DOHH2 (cell line): ENCODE measurements at regions not wholly inside any gene's neighbourhood (a gene's known extent, or its start where the extent isn't known, plus 50 kb on each side); places are given as distances from the start of the nearest gene placed in this dataset.

Experiments used
- H3F3A ChIP-seq: fragments of 200-600 bp; sonication (generic), shearing (Covaris generic); 2 replicates; pipeline ENCODE4 v1.6.0; 2016; ENCODE audit warnings: antibody characterized with exemption, mild to moderate bottlenecking; ENCODE audit not compliant: control insufficient read depth, insufficient read depth
- H3K27ac ChIP-seq: fragments of 200-600 bp; sonication (generic); 2 replicates; pipeline ENCODE4 v1.5.1; 2014; ENCODE audit warnings: low read depth, mild to moderate bottlenecking, low read length, moderate library complexity
- H3K27me3 ChIP-seq: fragments of 200-600 bp; sonication (generic); 2 replicates; pipeline ENCODE4 v1.6.1; 2014; ENCODE audit warnings: mild to moderate bottlenecking, low read length, mixed read lengths; ENCODE audit not compliant: control insufficient read depth
- H3K36me3 ChIP-seq: fragments of 200-600 bp; sonication (generic); 2 replicates; pipeline ENCODE4 v1.6.1; 2014; ENCODE audit warnings: mild to moderate bottlenecking, low read length, moderate library complexity, mixed read lengths; ENCODE audit not compliant: control insufficient read depth
- H3K4me1 ChIP-seq: fragments of 200-600 bp; sonication (generic); 2 replicates; pipeline ENCODE4 v1.6.1; 2014; ENCODE audit warnings: mild to moderate bottlenecking, low read length, mixed read lengths; ENCODE audit not compliant: control insufficient read depth
- H3K4me2 ChIP-seq: fragments of 200-600 bp; sonication (generic); 2 replicates; pipeline ENCODE4 v1.6.0; 2014; ENCODE audit warnings: mild to moderate bottlenecking, low read length, moderate library complexity
- H3K4me3 ChIP-seq: fragments of 200-600 bp; sonication (generic); 2 replicates; pipeline ENCODE4 v1.5.1; 2014; ENCODE audit warnings: mild to moderate bottlenecking, low read length, mixed read lengths
- H3K79me2 ChIP-seq: fragments of 200-600 bp; sonication (generic); 2 replicates; pipeline ENCODE4 v1.6.1; 2014; ENCODE audit warnings: mild to moderate bottlenecking, low read length, mixed read lengths; ENCODE audit not compliant: control insufficient read depth
- H3K9me2 ChIP-seq: fragments of 200-600 bp; sonication (generic); replicated peaks from 2 replicates; pipeline ENCODE4 v1.6.1; 2014; ENCODE audit warnings: mild to moderate bottlenecking, low read length, mixed read lengths; ENCODE audit not compliant: control insufficient read depth
- H3K9me3 ChIP-seq: fragments of 200-600 bp; sonication (generic); 2 replicates; pipeline ENCODE4 v1.6.1; 2014; ENCODE audit warnings: antibody characterized with exemption, low read length, mixed read lengths; ENCODE audit not compliant: control insufficient read depth, insufficient read depth
- H4K20me1 ChIP-seq: fragments of 200-600 bp; sonication (generic); 2 replicates; pipeline ENCODE4 v1.6.0; 2014; ENCODE audit warnings: low read depth, mild to moderate bottlenecking, antibody characterized with exemption, low read length, moderate library complexity; ENCODE audit not compliant: control insufficient read depth, insufficient read depth
- CTCF ChIP-seq: fragments of 200-600 bp; sonication (generic); IDR thresholded peaks from one replicate; pipeline ENCODE4 v1.5.1; 2014; ENCODE audit warnings: antibody characterized with exemption, mild to moderate bottlenecking, low read depth, low read length; ENCODE audit not compliant: poor library complexity, severe bottlenecking
- EZH2phosphoT487 ChIP-seq: fragments of 200-600 bp; sonication (generic); IDR thresholded peaks from 2 replicates; pipeline ENCODE4 v1.6.1; 2017; ENCODE audit warnings: borderline replicate concordance, mild to moderate bottlenecking, antibody characterized with exemption, low read length, moderate library complexity, mixed read lengths

DNA sequence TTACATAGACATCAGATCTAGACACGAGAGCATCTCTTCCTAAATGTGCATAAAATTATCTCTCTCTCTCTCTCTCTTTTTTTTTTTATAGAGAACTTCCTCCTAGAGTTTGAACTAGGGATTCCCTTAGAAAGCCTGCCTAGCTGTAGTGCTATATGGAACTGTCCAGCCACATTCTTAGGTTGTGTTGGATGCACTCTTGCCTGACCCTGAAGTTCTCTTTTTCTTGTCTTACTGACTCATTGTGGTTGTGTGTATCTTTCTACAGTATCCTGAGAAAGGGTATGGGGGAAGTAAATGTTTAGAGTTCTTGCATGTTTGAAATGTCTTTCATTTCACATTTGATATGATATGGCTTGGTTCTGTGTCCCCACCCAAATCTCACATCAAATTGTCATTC lies 368.2 kb downstream of the CDH2 start:
- H3K27ac ChIP-seq = no peak overlapping the region
- H3K79me2 ChIP-seq = no peaks in the 10 kb centered on the region
- no peak overlapping the region for H3K4me3 ChIP-seq
- H3K36me3 ChIP-seq = no peaks in the 10 kb centered on the region
- H3K4me1 ChIP-seq = no peaks in the 10 kb centered on the region
- no peaks in the 10 kb centered on the region for H3K27me3 ChIP-seq
- H3K9me3 ChIP-seq = no peaks in the 10 kb centered on the region
- H3K9me2 ChIP-seq = no peaks in the 10 kb centered on the region
- no peaks in the 10 kb centered on the region for H3F3A ChIP-seq
- H4K20me1 ChIP-seq = no peaks in the 10 kb centered on the region
- H3K4me2 ChIP-seq = no peak overlapping the region
- TF ChIP-seq EZH2phosphoT487 = no peak
- no peak for TF ChIP-seq CTCF

GRCh38 chr18:27803957-27804356 lies 373.0 kb downstream of the CDH2 start:
- TF ChIP-seq EZH2phosphoT487 (no peak), CTCF (no peak)
- Histone ChIP-seq H3K79me2 (no peaks in the 10 kb centered on the region), H4K20me1 (no peaks in the 10 kb centered on the region), H3K9me3 (no peaks in the 10 kb centered on the region), H3K9me2 (no peaks in the 10 kb centered on the region), H3K4me3 (no peak overlapping the region), H3F3A (no peaks in the 10 kb centered on the region), H3K36me3 (no peaks in the 10 kb centered on the region), H3K27ac (no peak overlapping the region), H3K27me3 (no peaks in the 10 kb centered on the region), H3K4me1 (no peaks in the 10 kb centered on the region), H3K4me2 (no peak overlapping the region)

DNA sequence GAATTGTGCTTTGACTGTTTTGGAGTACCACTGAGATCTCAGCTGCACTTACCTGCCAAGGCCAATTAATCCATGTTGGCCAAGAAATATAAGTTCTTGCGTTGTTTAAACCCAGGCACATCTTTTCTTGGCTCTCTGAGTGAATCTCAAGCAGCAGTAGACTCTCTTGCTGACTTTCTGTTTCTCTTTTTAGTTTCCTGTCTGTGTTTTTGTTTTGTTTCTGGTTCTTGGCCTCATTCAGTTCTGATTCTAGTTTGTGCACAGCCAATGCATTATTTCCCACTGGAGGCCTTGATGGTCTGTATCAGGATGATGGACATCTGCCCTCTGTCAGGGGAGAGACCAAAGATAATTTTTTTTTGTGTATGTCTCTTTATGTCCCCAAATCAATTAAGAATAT lies 379.4 kb downstream of the CDH2 start:
- no peaks in the 10 kb centered on the region for H4K20me1 ChIP-seq
- H3K4me2 ChIP-seq = no peak overlapping the region
- no peaks in the 10 kb centered on the region for H3K27me3 ChIP-seq
- H3K4me1 ChIP-seq = no peaks in the 10 kb centered on the region
- H3K36me3 ChIP-seq = no peaks in the 10 kb centered on the region
- no peak overlapping the region for H3K4me3 ChIP-seq
- no peak for TF ChIP-seq EZH2phosphoT487
- TF ChIP-seq CTCF = no peak
- H3K9me3 ChIP-seq = no peaks in the 10 kb centered on the region
- no peak overlapping the region for H3K27ac ChIP-seq
- no peaks in the 10 kb centered on the region for H3K79me2 ChIP-seq
- H3K9me2 ChIP-seq = no peaks in the 10 kb centered on the region
- H3F3A ChIP-seq = no peaks in the 10 kb centered on the region
